ENCODE measurements at regions not wholly inside any gene's neighbourhood (a gene's known extent, or its start where the extent isn't known, plus 50 kb on each side); places are given as distances from the start of the nearest gene placed in this dataset.

DNA sequence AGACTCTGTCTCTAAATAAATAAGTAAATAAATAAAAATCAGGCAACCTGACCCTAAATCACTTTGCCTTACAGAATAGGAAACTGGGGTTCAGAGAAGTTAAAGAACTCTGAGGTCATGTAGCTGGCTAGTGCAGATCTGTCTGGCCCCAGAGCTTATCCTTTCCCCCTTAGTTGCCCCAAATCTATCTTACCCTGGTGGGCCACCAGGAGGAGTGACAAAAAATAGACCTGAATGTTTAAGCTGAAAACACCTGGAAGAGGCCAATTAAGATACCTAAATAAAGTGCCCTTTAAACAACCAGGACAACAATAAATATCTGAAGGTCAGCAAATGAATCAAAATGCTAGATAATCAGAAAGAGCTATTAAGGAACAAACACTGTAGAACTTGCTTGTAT, 59.7 kb downstream of the TEX35 start:
- Histone ChIP-seq H3K27ac (no peak overlapping the region), H3K36me3 (no peaks in the 10 kb centered on the region), H3K9me3 (no peaks in the 10 kb centered on the region), H3K4me3 (no peak overlapping the region), H3K27me3 (no peaks in the 10 kb centered on the region), H3K4me1 (peaks cover 0 to 27% (median 20%) of the 10 kb centered on the region in 4 donors)
- DNase-seq = no peak
- TF ChIP-seq EP300 (IDR thresholded peaks at IDR 0.05; ENCODE audit: low read depth) (no peak), POLR2AphosphoS5 (IDR thresholded peaks at IDR 0.05) (no peak), POLR2A (IDR thresholded peaks at IDR 0.05) (no peak)
- TF ChIP-seq, protein P1, sequence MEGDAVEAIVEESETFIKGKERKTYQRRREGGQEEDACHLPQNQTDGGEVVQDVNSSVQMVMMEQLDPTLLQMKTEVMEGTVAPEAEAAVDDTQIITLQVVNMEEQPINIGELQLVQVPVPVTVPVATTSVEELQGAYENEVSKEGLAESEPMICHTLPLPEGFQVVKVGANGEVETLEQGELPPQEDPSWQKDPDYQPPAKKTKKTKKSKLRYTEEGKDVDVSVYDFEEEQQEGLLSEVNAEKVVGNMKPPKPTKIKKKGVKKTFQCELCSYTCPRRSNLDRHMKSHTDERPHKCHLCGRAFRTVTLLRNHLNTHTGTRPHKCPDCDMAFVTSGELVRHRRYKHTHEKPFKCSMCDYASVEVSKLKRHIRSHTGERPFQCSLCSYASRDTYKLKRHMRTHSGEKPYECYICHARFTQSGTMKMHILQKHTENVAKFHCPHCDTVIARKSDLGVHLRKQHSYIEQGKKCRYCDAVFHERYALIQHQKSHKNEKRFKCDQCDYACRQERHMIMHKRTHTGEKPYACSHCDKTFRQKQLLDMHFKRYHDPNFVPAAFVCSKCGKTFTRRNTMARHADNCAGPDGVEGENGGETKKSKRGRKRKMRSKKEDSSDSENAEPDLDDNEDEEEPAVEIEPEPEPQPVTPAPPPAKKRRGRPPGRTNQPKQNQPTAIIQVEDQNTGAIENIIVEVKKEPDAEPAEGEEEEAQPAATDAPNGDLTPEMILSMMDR (IDR thresholded peaks at IDR 0.05) = no peak
- intact Hi-C loops (cut with DNase I; ENCODE audit: low total_unique reads) = no loop called here
- in situ Hi-C loops (cut with MboI; ENCODE audit: low pct_ligation_motif_present in 1 of 4, low pct_unique_long_range_greater_than_20kb in 1 of 4, low sequenced_read_pairs in 3 of 4) = no loop called here

DNA sequence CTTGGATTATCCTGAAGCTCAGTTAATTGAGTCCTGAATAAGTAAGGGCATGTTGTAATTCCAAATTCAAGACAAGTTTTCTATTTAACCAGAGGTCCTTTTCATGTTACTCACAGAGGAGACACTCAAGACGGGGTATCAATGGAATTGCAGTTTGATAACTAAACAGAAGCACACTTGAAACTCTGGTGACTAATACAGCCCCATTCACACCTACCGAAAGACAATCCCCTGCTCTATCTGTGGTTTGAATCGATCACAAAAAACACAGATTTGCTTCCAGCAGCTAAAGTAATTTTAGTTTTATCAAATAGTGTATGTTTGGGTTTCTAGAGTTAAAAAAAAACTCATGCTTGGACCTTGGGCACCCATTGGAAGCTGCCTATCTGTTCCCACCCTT, 60.4 kb downstream of the TEX35 start:
- intact Hi-C loops (cut with DNase I; ENCODE audit: low total_unique reads) (no loop called here), in situ Hi-C loops (cut with MboI; ENCODE audit: low pct_ligation_motif_present in 1 of 4, low pct_unique_long_range_greater_than_20kb in 1 of 4, low sequenced_read_pairs in 3 of 4) (no loop called here)
- no peaks in the 10 kb centered on the region for H3K36me3 ChIP-seq
- no peak overlapping the region for H3K4me3 ChIP-seq
- H3K27me3 ChIP-seq = no peaks in the 10 kb centered on the region
- TF ChIP-seq POLR2AphosphoS5 (IDR thresholded peaks at IDR 0.05) = no peak
- TF ChIP-seq, protein P1 (IDR thresholded peaks at IDR 0.05) = no peak
- no peak for TF ChIP-seq EP300 (IDR thresholded peaks at IDR 0.05; ENCODE audit: low read depth)
- TF ChIP-seq POLR2A (IDR thresholded peaks at IDR 0.05) = no peak
- no peaks in the 10 kb centered on the region for H3K9me3 ChIP-seq
- no peak for DNase-seq
- 72% methylated on average over 3 of the region's 3 CpGs; no CpG with 5 or more reads in 1 of the 2 donors for WGBS, 2 donors (ENCODE audit: low coverage in 1 of 2)
- H3K27ac ChIP-seq = peak overlapping the region in 1 of 4 donors; percentile 8
- H3K4me1 ChIP-seq = peaks cover 0 to 27% (median 20%) of the 10 kb centered on the region in 4 donors

DNA sequence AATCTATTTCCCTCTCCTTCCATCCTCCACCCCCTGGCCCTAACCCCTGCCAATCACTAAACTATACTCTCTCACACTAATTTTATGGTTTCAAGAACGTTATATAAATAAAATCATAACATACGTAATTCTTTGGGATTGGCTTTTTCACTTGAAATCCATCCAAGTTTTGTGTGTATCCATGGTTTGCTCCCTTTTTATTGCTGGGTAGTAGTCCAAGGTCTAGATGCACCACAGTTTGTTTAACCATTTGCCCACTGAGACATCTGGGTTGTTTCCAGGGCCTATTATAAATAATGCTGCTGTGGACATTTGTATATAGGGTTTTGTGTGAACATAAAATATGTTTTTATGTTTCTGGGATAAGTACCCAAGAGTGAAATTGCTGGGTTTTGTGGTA, 61.4 kb downstream of the TEX35 start:
- no peaks in the 10 kb centered on the region for H3K9me3 ChIP-seq
- H3K27me3 ChIP-seq = no peaks in the 10 kb centered on the region
- in situ Hi-C loops (cut with MboI; ENCODE audit: low pct_ligation_motif_present in 1 of 4, low pct_unique_long_range_greater_than_20kb in 1 of 4, low sequenced_read_pairs in 3 of 4) (no loop called here), intact Hi-C loops (cut with DNase I; ENCODE audit: low total_unique reads) (no loop called here)
- TF ChIP-seq EP300 (IDR thresholded peaks at IDR 0.05; ENCODE audit: low read depth) = no peak
- peak in 1 of 3 donors; percentile 38 for TF ChIP-seq POLR2AphosphoS5 (IDR thresholded peaks at IDR 0.05)
- WGBS, 2 donors (ENCODE audit: low coverage in 1 of 2) = 30% methylated on average over 2 of the region's 2 CpGs
- H3K4me3 ChIP-seq = no peak overlapping the region
- peak overlapping the region in 1 of 4 donors; percentile 13 for H3K27ac ChIP-seq
- H3K36me3 ChIP-seq = no peaks in the 10 kb centered on the region
- H3K4me1 ChIP-seq = peaks cover 0 to 27% (median 20%) of the 10 kb centered on the region in 4 donors
- no peak for DNase-seq

DNA sequence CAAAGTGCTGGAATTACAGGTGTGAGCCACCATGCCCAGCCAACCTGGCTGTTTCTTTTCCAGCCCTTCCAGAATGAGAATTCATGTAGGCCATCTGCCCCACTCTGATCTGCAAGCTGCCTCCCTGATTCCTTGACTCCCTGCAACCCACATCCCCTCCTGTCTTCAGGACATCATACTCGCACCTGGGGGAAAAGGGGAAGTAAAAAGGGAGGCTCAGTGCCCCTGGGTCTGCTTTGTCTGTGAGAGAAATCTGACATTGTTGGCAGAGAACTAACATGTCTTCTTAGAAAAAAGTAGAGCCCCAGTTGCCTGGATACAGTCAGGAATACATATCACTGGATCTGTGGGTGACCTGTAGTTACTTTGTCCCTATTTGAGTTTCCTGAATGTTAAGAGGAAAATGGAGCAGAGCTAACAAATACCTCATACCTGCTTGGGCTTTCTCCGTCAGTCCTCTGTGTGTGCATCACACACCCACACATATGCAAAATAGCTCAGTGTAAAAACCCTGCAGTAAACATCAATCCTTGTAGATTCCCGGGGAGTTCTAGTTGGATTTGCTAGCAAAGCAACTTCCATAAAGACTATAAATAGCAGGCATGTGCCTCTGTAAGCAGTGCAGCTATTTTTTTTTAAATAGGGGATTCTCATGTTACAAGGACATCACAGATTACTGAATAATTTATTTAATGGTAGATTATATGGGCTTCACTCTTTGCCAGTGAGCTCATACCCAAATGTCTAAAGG, 62.9 kb downstream of the TEX35 start:
- Histone ChIP-seq H3K27ac (peak overlapping the region; percentile 3 to 49 (median 22)), H3K4me1 (peaks cover 0 to 27% (median 20%) of the 10 kb centered on the region in 4 donors), H3K36me3 (no peaks in the 10 kb centered on the region), H3K4me3 (no peak overlapping the region), H3K27me3 (no peaks in the 10 kb centered on the region), H3K9me3 (no peaks in the 10 kb centered on the region)
- no peak for DNase-seq
- in situ Hi-C loops (cut with MboI; ENCODE audit: low pct_ligation_motif_present in 1 of 4, low pct_unique_long_range_greater_than_20kb in 1 of 4, low sequenced_read_pairs in 3 of 4) = no loop called here
- intact Hi-C loops (cut with DNase I; ENCODE audit: low total_unique reads) = no loop called here
- TF ChIP-seq, protein P1 (IDR thresholded peaks at IDR 0.05) = no peak
- no peak for TF ChIP-seq POLR2AphosphoS5 (IDR thresholded peaks at IDR 0.05)
- whole genome bisulfite sequencing, 2 donors (ENCODE audit: low coverage in 1 of 2) = 0 to 37% methylated on average over 2 to 3 of the region's 3 CpGs

DNA sequence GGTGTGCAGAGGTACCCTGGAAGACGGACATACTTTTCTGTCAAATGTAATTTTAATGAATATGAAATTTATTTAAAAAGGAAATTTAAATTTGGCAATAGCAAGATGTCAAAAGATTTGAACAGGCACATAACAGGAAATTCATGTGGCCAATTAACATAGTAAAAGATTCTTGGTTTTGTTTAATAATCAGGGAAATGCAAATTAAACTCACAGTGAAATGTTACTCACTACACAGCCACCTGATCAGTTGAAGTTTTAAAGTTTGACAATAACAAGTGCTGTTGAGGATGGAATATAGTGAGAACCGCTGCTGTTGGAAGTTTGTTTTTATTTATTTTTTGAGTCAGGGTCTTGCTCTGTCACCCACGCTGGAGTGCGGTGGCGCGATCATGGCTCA, 63.9 kb downstream of the TEX35 start:
- no peaks in the 10 kb centered on the region for H3K9me3 ChIP-seq
- in situ Hi-C loops (cut with MboI; ENCODE audit: low pct_ligation_motif_present in 1 of 4, low pct_unique_long_range_greater_than_20kb in 1 of 4, low sequenced_read_pairs in 3 of 4) (no loop called here), intact Hi-C loops (cut with DNase I; ENCODE audit: low total_unique reads) (no loop called here)
- no peak overlapping the region for H3K4me3 ChIP-seq
- TF ChIP-seq EP300 (IDR thresholded peaks at IDR 0.05; ENCODE audit: low read depth) = no peak
- TF ChIP-seq POLR2AphosphoS5 (IDR thresholded peaks at IDR 0.05) = no peak
- no peak for TF ChIP-seq POLR2A (IDR thresholded peaks at IDR 0.05)
- TF ChIP-seq, protein P1 (IDR thresholded peaks at IDR 0.05) = no peak
- DNase-seq = no peak
- no peaks in the 10 kb centered on the region for H3K27me3 ChIP-seq
- WGBS, 2 donors (ENCODE audit: low coverage in 1 of 2) = 86 to 91% methylated on average over 6 of the region's 6 CpGs
- H3K36me3 ChIP-seq = no peaks in the 10 kb centered on the region
- peak overlapping the region in 2 of 4 donors; percentile 4 to 65 for H3K27ac ChIP-seq
- peaks cover 0 to 27% (median 20%) of the 10 kb centered on the region in 4 donors for H3K4me1 ChIP-seq
